PFSK-1 (cell line): ENCODE measurements at regions not wholly inside any gene's neighbourhood (a gene's known extent, or its start where the extent isn't known, plus 50 kb on each side); places are given as distances from the start of the nearest gene placed in this dataset.

Experiments
- FOXP2 ChIP-seq: optimal IDR thresholded peaks from 2 replicates; pipeline ENCODE3; 2011; ENCODE audit warnings: borderline replicate concordance, control low read depth, inconsistent platforms; ENCODE audit not compliant: insufficient read depth; ENCODE audit errors: extremely low read length, extremely low read depth
- POLR2AphosphoS5 ChIP-seq: IDR thresholded peaks from 2 replicates; pipeline ENCODE4 v1.6.1; 2012; ENCODE audit warnings: low read depth, mild to moderate bottlenecking, control low read depth, low read length, moderate library complexity
- REST ChIP-seq, 2 experiments: IDR thresholded peaks; 2 replicates each; pipeline versions ENCODE4 v1.6.1 to v1.8.0; 2011 to 2012; ENCODE audit warnings: low read depth in 2 of 2, low read length in 2 of 2, control low read depth in 1 of 2, inconsistent platforms in 1 of 2, mild to moderate bottlenecking in 1 of 2, moderate library complexity in 1 of 2; ENCODE audit not compliant: insufficient read depth in 1 of 2
- SIN3A ChIP-seq: IDR thresholded peaks from 2 replicates; pipeline ENCODE4 v1.6.1; 2012; ENCODE audit warnings: mild to moderate bottlenecking, low read length, moderate library complexity, borderline replicate concordance; ENCODE audit not compliant: insufficient read depth
- TAF1 ChIP-seq: IDR thresholded peaks from 2 replicates; pipeline ENCODE4 v1.6.1; 2012; ENCODE audit warnings: low read length, control low read depth, borderline replicate concordance; ENCODE audit not compliant: insufficient read depth

GRCh38 chr13:78437781-78438180 lies 165.6 kb downstream of the POU4F1 start:
- TF ChIP-seq POLR2AphosphoS5 = no peak
- no peak for TF ChIP-seq FOXP2
- no peak for TF ChIP-seq SIN3A
- TF ChIP-seq REST (IDR thresholded peaks at IDR 0.05; ENCODE audit: insufficient read depth in 1 of 2, low read depth in 2 of 2, low read length in 2 of 2) = no peak
- no peak for TF ChIP-seq TAF1

- no peak for TF ChIP-seq FOXP2
- TF ChIP-seq TAF1 = no peak
- TF ChIP-seq POLR2AphosphoS5 = no peak
- TF ChIP-seq SIN3A = no peak
- no peak for TF ChIP-seq REST (IDR thresholded peaks at IDR 0.05; ENCODE audit: insufficient read depth in 1 of 2, low read depth in 2 of 2, low read length in 2 of 2)
These were observed 167.0 kb downstream of the POU4F1 start for GRCh38 chr13:78436311-78436710.

GRCh38 chr13:78431328-78431727 lies 172.0 kb downstream of the POU4F1 start:
- TF ChIP-seq REST (IDR thresholded peaks at IDR 0.05; ENCODE audit: insufficient read depth in 1 of 2, low read depth in 2 of 2, low read length in 2 of 2) (no peak), FOXP2 (no peak), POLR2AphosphoS5 (no peak), SIN3A (no peak)

GRCh38 chr13:78430811-78431210 lies 172.5 kb downstream of the POU4F1 start:
- TF ChIP-seq REST (IDR thresholded peaks at IDR 0.05; ENCODE audit: insufficient read depth in 1 of 2, low read depth in 2 of 2, low read length in 2 of 2) (no peak), POLR2AphosphoS5 (no peak), FOXP2 (no peak), TAF1 (no peak), SIN3A (no peak)

- TF ChIP-seq TAF1 (no peak), FOXP2 (no peak), POLR2AphosphoS5 (no peak), REST (IDR thresholded peaks at IDR 0.05; ENCODE audit: insufficient read depth in 1 of 2, low read depth in 2 of 2, low read length in 2 of 2) (no peak), SIN3A (no peak)
These were observed 173.1 kb downstream of the POU4F1 start for GRCh38 chr13:78430166-78430791.
